Keratinocyte (primary cell): ENCODE measurements at regions not wholly inside any gene's neighbourhood (a gene's known extent, or its start where the extent isn't known, plus 50 kb on each side); places are given as distances from the start of the nearest gene placed in this dataset.

Source experiments
- CTCF ChIP-seq, 3 experiments: IDR thresholded peaks in 1 of 3; conservative IDR thresholded peaks in 1 of 3; optimal IDR thresholded peaks in 1 of 3; 2 replicates in 2 of 3; 3 replicates in 1 of 3; pipeline versions ENCODE3 to v1.5.1; 2011; ENCODE audit warnings: low read length in 3 of 3, mild to moderate bottlenecking in 3 of 3, moderate library complexity in 2 of 3, control low read depth in 1 of 3, inconsistent platforms in 1 of 3; ENCODE audit not compliant: insufficient read depth in 2 of 3; ENCODE audit errors: extremely low read depth in 1 of 3
- EZH2 ChIP-seq: IDR thresholded peaks from one replicate; pipeline ENCODE4 v1.6.1; 2012; ENCODE audit warnings: inconsistent platforms, mild to moderate bottlenecking, low read length, moderate library complexity

- TF ChIP-seq CTCF (optimal IDR thresholded peaks at IDR 0.05 in 1 of 3, IDR thresholded peaks at IDR 0.05 in 1 of 3, conservative IDR thresholded peaks at IDR 0.05 in 1 of 3; ENCODE audit: extremely low read depth in 1 of 3, insufficient read depth in 2 of 3, low read length in 3 of 3) (no peak), EZH2 (no peak)
These were observed 162.0 kb upstream of the NEIL3 start for GRCh38 chr4:177147668-177148067.
